ENCODE measurements at regions not wholly inside any gene's neighbourhood (a gene's known extent, or its start where the extent isn't known, plus 50 kb on each side); places are given as distances from the start of the nearest gene placed in this dataset.
A peak's percentile ranks its signal among the peaks of the same experiment; 100 is the strongest.
"Not testable (repeated sequence)": the region's sequence is repeated elsewhere in the genome, so short reads cannot be mapped to it uniquely, and the experiment has no call there.

GRCh38 chr2:174697255-174697654, 67.0 kb downstream of the CHRNA1 start:
- peak in 41 of 56 donors; percentile 7 to 68 (median 38) for DNase-seq

GRCh38 chr2:174694920-174695319, 69.4 kb downstream of the CHRNA1 start:
- no peak for DNase-seq

- no peak for DNase-seq
Measured at GRCh38 chr2:174694196-174694878, 69.9 kb downstream of the CHRNA1 start.

GRCh38 chr2:174693344-174693743, 70.9 kb downstream of the CHRNA1 start:
- no peak for DNase-seq

- DNase-seq: peak in 47 of 56 donors; percentile 11 to 91 (median 61)
Measured at GRCh38 chr2:174692256-174692919, 71.9 kb downstream of the CHRNA1 start.

- no peak for DNase-seq
Measured at GRCh38 chr2:174691201-174691779, 73.0 kb downstream of the CHRNA1 start.

- DNase-seq: no peak
Measured at GRCh38 chr2:174690026-174690425, 74.2 kb downstream of the CHRNA1 start.

GRCh38 chr2:174688079-174688478, 76.2 kb downstream of the CHRNA1 start:
- no peak for DNase-seq

GRCh38 chr2:174686430-174686829, 77.8 kb downstream of the CHRNA1 start:
- no peak for DNase-seq

- peak in 4 of 56 donors; percentile 28 to 54 (median 43) for DNase-seq
Measured at GRCh38 chr2:174683392-174683759, 80.9 kb downstream of the CHRNA1 start.

- peak in 44 of 56 donors; percentile 18 to 81 (median 58) for DNase-seq
Measured at GRCh38 chr2:174682578-174683391, 81.5 kb downstream of the CHRNA1 start.

- peak in 19 of 56 donors; percentile 8 to 68 (median 43) for DNase-seq
Measured at GRCh38 chr2:174682007-174682577, 82.2 kb downstream of the CHRNA1 start.

GRCh38 chr2:174681099-174682006, 82.9 kb downstream of the CHRNA1 start:
- DNase-seq: no peak

GRCh38 chr2:174680221-174680620, 82.6 kb upstream of the WIPF1 start:
- no peak for DNase-seq

GRCh38 chr2:174678395-174678794, 80.8 kb upstream of the WIPF1 start:
- DNase-seq: peak in 2 of 56 donors; percentile 6 to 34

GRCh38 chr2:174675615-174676014, 78.0 kb upstream of the WIPF1 start:
- DNase-seq: no peak

- no peak for DNase-seq
Measured at GRCh38 chr2:174673876-174674275, 76.3 kb upstream of the WIPF1 start.

- DNase-seq: no peak
Measured at GRCh38 chr2:174673440-174673839, 75.8 kb upstream of the WIPF1 start.

- not testable (repeated sequence) for DNase-seq
Measured at GRCh38 chr2:174671532-174671931, 73.9 kb upstream of the WIPF1 start.

- DNase-seq: peak in 3 of 56 donors; percentile 5 to 60 (median 27)
Measured at GRCh38 chr2:174670446-174670845, 72.8 kb upstream of the WIPF1 start.
